CD1c-positive myeloid dendritic cell (primary cell): ENCODE measurements at regions not wholly inside any gene's neighbourhood (a gene's known extent, or its start where the extent isn't known, plus 50 kb on each side); places are given as distances from the start of the nearest gene placed in this dataset.
"Not testable (repeated sequence)": the region's sequence is repeated elsewhere in the genome, so short reads cannot be mapped to it uniquely, and the experiment has no call there.

ENCODE experiments used
- DNase-seq: peaks from one replicate; pipeline ENCODE4 v3.0.0-alpha.2; 2016; ENCODE audit errors: extremely low spot score

DNA sequence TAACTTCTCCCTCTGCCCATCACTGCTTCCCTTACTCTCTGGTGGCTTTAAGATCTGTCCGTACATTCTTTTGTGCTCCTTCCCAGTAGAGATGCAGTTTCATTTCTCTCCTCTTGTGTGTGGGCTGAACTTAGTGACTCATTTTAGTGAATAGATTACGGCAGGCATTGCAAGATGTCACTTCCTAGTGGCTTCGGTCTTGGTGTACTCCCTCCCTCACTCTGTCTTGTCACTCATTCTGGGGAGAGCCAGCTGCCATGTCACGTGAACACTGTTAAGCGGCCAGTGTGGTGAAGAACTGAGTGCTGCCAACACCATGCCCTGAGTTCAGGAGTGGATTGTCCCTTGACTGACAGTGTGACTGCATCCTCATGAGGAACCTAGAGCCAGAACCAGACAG lies 115.9 kb downstream of the OTOR start:
- no peak for DNase-seq

GRCh38 chr20:16864963-16865362 lies 116.8 kb downstream of the OTOR start:
- no peak for DNase-seq

GRCh38 chr20:16865406-16865805 lies 117.2 kb downstream of the OTOR start:
- DNase-seq: no peak

- DNase-seq: not testable (repeated sequence)
Measured at GRCh38 chr20:16873124-16873523, 125.0 kb downstream of the OTOR start.

DNA sequence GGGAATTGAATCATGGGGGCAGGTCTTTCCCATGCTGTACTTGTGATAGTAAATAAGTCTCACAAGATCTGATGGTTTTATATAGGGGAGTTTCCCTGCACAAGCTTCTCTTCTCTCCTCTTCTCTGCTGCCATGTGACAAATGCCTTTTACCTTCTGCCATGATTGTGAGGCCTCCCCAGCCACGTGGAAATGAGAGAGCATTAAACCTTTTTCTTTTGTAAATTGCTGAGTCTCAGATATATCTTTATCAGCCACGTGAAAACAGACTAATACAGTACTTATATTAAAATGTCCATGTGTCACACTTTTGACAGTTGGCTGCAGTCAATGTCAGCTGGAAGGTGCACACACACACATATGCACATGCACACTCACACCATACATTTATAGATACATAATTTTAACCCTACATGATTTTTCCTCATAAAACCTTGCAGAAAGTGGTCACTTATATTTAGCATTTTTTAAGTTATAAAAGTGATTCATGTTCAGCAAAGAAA lies 128.9 kb downstream of the OTOR start:
- DNase-seq: no peak

DNA sequence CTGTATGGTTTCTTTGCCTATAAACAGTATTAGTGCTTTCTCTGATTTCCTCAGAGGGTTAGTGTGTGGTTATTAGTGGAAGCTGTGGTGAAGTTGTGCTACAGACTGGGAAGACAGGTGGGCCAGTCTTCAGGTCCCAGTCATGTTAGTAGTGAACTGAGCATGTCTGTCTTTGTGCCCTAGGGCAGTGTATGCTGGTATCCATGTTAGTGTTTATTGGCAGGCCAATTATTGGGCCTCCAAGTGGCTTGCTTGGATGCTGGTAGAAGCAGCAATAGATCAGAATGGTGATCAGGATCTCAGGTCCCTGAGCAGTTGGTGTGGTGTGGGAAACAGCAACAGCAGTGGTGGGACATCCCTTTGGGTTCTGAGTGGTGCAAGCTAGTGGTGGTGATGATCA lies 137.6 kb downstream of the OTOR start:
- DNase-seq: no peak

GRCh38 chr20:16898433-16898832 lies 150.3 kb downstream of the OTOR start:
- DNase-seq: no peak

DNA sequence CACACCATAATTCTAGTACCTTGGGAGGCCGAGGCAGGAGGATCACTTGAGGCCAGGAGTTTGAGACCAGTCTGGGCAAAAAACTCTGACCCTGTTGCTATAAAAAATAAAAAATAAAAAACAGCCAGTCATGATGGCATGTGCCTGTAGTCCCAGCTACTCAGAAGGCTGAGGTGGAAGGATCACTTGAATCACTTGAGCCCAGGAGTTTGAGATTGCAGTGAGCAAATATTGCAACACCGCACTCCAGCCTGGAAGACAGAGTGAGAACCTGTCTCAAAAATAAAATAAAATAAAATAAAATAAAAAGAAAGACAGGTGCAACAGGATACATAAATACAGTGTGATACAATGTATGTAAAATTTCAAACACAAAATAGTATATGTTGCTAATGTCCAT lies 154.5 kb downstream of the OTOR start:
- DNase-seq: no peak

GRCh38 chr20:16904751-16905150 lies 156.6 kb downstream of the OTOR start:
- no peak for DNase-seq

GRCh38 chr20:16914277-16914676 lies 166.1 kb downstream of the OTOR start:
- DNase-seq: no peak

DNA sequence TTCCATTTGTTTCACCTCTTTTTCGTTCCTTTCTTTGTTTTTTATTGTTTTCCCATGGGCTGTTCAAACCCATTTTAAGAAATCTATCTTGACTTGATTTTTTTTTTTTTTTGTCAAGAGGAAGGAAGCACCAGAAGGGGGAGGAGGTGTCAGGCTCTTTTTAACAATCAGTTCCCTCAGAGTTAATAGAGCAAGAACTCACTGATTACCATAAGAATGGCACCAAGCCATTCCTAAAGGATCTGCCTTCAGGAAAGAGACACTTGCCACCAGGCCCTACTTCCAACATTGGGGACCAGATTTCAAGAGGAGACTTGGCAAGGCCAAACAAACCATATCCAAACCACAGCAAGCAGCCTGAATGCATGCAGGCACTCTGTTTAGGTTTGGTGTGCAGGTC lies 168.0 kb downstream of the OTOR start:
- DNase-seq: no peak

DNA sequence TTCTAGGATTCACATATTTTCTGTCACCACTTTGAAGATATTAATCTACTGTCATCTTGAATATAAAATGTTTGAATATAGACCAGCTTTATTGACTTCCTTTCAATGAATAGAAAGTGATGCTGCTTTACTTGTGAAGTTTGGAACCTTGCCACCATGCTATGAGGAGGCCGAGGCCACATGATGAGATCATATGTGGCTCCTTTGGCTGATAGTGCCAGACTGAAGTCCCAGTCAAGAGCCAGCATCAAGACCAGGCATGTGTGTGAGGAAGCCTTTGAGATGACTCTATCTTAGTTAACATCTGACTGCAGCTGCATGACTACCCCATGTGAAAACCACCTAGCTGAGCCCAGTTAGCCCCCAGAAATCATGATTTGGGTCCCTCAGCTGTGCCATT lies 169.5 kb downstream of the OTOR start:
- no peak for DNase-seq

GRCh38 chr20:16918366-16918765 lies 170.2 kb downstream of the OTOR start:
- no peak for DNase-seq

- no peak for DNase-seq
Measured at GRCh38 chr20:16919841-16920240, 171.7 kb downstream of the OTOR start.

GRCh38 chr20:16922834-16923233 lies 174.7 kb downstream of the OTOR start:
- DNase-seq: no peak

DNA sequence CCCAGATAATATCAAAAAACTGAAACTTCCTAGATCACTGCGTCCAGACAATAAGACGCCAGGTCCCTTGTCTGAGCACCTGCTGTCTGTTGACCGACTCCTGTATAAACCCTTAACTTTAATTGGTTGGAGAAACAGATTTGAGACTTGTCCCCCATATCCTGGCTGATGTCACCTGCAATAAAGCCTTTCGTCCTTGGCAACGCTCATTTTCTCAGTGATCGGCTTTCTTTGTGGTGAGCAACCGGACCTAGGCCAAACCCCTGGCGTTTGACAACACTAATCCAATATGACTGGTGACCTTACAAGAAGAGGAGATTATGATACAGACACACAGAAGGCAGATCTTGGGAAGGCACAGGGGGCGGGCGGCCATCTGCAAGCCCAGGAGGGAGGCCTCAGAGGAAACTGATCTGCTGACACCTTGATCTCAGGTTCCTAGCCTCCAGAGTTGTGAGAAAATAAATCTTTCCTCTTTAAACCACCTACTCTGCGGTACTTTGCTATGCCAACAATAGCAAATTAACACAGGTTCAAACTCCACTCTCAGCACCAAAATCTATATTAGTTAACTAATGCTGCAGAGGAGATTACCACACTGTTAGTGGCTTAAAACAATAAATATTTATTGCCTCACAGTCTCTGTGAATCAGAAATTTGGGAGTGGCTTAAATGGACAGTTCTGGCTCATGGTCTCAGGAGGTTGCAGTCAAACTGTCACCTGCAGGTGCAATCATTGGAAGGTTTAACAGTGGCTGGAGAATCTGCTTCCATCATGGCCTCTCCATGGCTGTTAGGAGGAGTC lies 178.7 kb downstream of the OTOR start:
- no peak for DNase-seq

- no peak for DNase-seq
Measured at GRCh38 chr20:16929756-16930155, 181.6 kb downstream of the OTOR start.

- no peak for DNase-seq
Measured at GRCh38 chr20:16930656-16931055, 182.5 kb downstream of the OTOR start.

DNA sequence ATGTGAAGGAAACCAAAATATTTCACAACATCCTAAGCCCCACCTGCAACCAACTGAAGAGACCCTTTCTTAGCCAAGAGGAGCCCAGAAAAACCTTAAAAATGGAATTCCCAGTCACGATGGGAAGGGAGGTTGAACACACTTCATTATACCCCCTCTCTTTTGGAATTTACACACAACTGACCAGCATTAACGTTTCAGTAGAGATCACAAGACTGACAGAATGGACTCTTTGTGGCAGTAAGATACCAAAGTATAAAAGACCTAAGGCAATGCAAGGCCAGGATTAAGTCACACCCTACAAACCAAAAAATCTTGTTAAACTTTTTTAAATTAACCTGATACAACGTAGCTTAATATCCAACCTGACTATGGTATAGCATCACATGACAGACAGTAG lies 190.9 kb downstream of the OTOR start:
- no peak for DNase-seq

DNA sequence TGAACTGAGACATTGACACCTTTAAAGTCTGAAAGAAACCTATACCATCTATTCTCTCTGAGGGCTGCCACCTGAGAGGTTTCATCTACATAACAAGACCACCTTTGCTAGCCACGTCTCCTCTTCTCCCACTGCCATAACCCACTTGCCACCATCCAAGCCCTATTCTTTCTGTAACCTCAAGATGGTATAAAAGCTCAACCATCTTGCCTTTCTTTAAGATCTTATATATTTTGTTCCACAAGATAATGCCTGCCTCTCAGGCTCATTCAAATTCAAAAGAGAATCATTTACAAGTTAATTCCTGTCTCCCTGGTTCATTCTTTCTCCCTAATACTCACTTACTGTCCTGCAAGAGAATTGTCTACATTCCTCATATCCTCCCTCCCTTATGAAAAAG lies 192.5 kb downstream of the OTOR start:
- DNase-seq: no peak

GRCh38 chr20:16942051-16942450 lies 193.9 kb downstream of the OTOR start:
- no peak for DNase-seq

DNA sequence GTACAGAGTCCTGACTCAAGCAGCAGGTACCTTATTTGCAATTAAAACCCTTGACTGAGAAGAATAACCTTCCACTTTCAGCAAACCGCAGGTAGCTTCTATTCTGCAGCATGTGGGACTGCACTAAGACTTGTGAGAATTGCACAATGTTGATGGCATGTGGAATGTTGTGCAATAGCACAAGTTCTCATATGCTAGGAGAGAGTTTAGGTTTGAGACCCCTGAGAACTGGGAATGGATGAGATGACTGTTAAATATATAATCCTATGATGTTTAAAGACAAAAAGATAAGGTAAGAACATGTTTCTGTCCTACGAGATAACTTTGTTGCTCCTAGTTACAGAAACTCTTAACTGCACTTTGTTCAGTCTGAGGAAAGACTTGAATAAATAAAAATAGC lies 194.6 kb downstream of the OTOR start:
- DNase-seq: no peak

DNA sequence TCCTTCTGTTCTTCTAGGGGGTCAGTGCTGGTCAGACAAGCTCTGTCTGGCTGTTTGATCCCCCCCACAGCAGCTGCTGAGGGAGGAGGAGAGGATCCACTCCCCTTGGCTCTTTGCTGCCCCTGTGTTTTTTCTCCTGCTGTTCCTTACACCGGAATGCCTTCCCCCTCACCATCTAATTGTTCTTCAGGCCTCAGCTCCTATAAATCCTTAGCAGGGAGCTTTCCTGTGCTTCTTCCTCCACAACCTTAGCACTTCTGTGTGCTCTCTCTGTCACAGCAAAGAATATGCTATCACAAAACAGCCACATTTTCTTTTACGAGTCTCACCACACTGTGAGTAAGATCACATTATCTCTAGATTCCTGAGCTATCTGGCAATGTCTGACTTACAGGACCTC lies 196.6 kb downstream of the OTOR start:
- no peak for DNase-seq

DNA sequence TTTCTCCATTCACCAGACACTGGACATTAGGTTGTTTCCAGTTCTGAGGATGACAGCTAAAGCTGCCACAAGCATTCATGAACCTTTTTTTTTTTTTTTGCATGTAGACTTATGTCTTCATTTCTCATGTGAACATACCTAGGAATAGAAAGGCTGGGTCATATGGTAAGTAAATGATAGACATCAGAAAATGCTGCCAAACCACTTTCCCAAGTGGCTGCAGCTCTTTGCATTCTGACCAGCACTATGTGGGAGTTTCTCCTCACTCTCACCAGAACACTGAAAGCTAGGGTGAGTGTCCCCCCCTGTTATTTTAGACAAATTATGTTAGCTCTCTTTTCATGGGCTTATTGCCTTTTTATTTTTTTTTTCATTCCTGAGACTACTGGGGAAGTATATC lies 197.5 kb downstream of the OTOR start:
- DNase-seq: no peak
